K562 (cell line): ENCODE measurements at regions not wholly inside any gene's neighbourhood (a gene's known extent, or its start where the extent isn't known, plus 50 kb on each side); places are given as distances from the start of the nearest gene placed in this dataset.

Experiments used
- EP400 ChIP-seq: fragments of 450-650 bp; IDR thresholded peaks from 2 replicates; pipeline ENCODE4 v1.6.1; 2017; ENCODE audit warnings: antibody characterized with exemption, mild to moderate bottlenecking, moderate library complexity
- FOSL1 ChIP-seq: fragments of 200-800 bp; sonication (Bioruptor generic); conservative IDR thresholded peaks from 2 replicates; pipeline ENCODE4 v1.6.1; 2016; ENCODE audit warnings: missing genetic modification characterization, missing compliant biosample characterization
- NCOA1 ChIP-seq: fragments of 450-650 bp; IDR thresholded peaks from 2 replicates; pipeline ENCODE4 v1.6.1; 2016; ENCODE audit warnings: low read depth
- RBM34 ChIP-seq: fragments of 200-400 bp; formaldehyde crosslinking; IDR thresholded peaks from 2 replicates; pipeline ENCODE4 v1.6.1; 2018; ENCODE audit warnings: low read length, borderline replicate concordance; ENCODE audit not compliant: insufficient read depth
- RFX5 ChIP-seq: IDR thresholded peaks from 2 replicates; pipeline ENCODE4 v1.6.1; 2011; ENCODE audit warnings: low read depth, mild to moderate bottlenecking, improper control_type of control experiment, low read length
- SRF ChIP-seq, 2 experiments: fragments of 250-450, 450-650 bp in 1 of 2; sonication (Bioruptor Pico) in 1 of 2; sonication (generic) in 1 of 2; formaldehyde crosslinking; IDR thresholded peaks; 2 replicates each; pipeline versions ENCODE4 v1.5.0 to v1.5.1; 2020 to 2022; ENCODE audit warnings: mild to moderate bottlenecking in 1 of 2, missing genetic modification reagents in 1 of 2
- ZNF146 ChIP-seq: IDR thresholded peaks from one replicate; pipeline ENCODE4 v1.6.1; 2018; ENCODE audit warnings: missing compliant biosample characterization; ENCODE audit not compliant: unreplicated experiment
- TF ChIP-seq, protein P1 (sequence below): fragments of 450-650 bp; IDR thresholded peaks from 2 replicates; pipeline ENCODE4 v1.6.1; 2017; ENCODE audit warnings: antibody characterized with exemption, mild to moderate bottlenecking

DNA sequence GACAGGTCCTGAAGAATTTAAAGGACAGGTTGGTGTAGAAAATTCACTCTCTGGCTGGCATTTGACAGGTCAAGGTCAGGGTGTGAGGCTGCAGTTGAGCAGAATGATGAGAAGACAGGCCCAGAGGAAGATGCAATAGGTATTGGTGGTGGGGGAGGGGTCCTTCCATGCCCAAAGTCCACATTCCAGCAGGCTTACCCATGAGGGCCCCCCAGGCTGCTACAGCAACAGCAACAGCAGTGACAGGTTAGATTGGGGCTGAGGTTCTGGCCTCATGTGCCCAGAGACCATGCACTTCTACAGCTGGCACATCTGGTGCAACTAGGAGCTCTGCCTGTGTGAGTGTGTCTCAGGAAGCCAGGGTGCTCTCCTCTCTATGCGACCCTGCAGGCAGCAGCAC lies 223.5 kb upstream of the GHITM start (continued):
- no peak for TF ChIP-seq ZNF146 (CRISPR knock-in tag)
- no peak for TF ChIP-seq FOSL1 (tag)
- TF ChIP-seq RBM34 = no peak
- TF ChIP-seq NCOA1 = no peak
- no peak for TF ChIP-seq RFX5
- no peak for TF ChIP-seq SRF (CRISPR knock-in tag; IDR thresholded peaks at IDR 0.05)
- no peak for TF ChIP-seq EP400
- TF ChIP-seq, protein P1, sequence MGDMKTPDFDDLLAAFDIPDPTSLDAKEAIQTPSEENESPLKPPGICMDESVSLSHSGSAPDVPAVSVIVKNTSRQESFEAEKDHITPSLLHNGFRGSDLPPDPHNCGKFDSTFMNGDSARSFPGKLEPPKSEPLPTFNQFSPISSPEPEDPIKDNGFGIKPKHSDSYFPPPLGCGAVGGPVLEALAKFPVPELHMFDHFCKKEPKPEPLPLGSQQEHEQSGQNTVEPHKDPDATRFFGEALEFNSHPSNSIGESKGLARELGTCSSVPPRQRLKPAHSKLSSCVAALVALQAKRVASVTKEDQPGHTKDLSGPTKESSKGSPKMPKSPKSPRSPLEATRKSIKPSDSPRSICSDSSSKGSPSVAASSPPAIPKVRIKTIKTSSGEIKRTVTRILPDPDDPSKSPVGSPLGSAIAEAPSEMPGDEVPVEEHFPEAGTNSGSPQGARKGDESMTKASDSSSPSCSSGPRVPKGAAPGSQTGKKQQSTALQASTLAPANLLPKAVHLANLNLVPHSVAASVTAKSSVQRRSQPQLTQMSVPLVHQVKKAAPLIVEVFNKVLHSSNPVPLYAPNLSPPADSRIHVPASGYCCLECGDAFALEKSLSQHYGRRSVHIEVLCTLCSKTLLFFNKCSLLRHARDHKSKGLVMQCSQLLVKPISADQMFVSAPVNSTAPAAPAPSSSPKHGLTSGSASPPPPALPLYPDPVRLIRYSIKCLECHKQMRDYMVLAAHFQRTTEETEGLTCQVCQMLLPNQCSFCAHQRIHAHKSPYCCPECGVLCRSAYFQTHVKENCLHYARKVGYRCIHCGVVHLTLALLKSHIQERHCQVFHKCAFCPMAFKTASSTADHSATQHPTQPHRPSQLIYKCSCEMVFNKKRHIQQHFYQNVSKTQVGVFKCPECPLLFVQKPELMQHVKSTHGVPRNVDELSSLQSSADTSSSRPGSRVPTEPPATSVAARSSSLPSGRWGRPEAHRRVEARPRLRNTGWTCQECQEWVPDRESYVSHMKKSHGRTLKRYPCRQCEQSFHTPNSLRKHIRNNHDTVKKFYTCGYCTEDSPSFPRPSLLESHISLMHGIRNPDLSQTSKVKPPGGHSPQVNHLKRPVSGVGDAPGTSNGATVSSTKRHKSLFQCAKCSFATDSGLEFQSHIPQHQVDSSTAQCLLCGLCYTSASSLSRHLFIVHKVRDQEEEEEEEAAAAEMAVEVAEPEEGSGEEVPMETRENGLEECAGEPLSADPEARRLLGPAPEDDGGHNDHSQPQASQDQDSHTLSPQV = no peak
- TF ChIP-seq, all 486 proteins: peak for 0
